Aorta (tissue), 5 donors: ENCODE measurements at regions not wholly inside any gene's neighbourhood (a gene's known extent, or its start where the extent isn't known, plus 50 kb on each side); places are given as distances from the start of the nearest gene placed in this dataset.
"Not testable (repeated sequence)": the region's sequence is repeated elsewhere in the genome, so short reads cannot be mapped to it uniquely, and the experiment has no call there.

Experiments
- ATAC-seq: fragments of 200-7000 bp; cut with Tn5 transposase; one replicate; pipeline ENCODE4 v1.9.1; 2022; ENCODE audit warnings: moderate library complexity; ENCODE audit not compliant: low FRiP score
- DNase-seq, 2 donors: peaks; one replicate each; pipeline ENCODE4 v3.0.0-alpha.2; 2020
- H3K27ac ChIP-seq, 2 donors: one replicate each; pipeline ENCODE4 v1.5.1; 2013; ENCODE audit warnings: low read length in 2 of 2, mild to moderate bottlenecking in 2 of 2, moderate library complexity in 2 of 2, control low read depth in 1 of 2, inconsistent platforms in 1 of 2, low read depth in 1 of 2
- H3K27me3 ChIP-seq, 2 donors: one replicate each; pipeline ENCODE4 v1.6.1; 2013; ENCODE audit warnings: control low read depth in 1 of 2, low read length in 1 of 2, mild to moderate bottlenecking in 1 of 2, moderate library complexity in 1 of 2; ENCODE audit not compliant: insufficient read depth in 2 of 2, control insufficient read depth in 1 of 2
- H3K36me3 ChIP-seq, 2 donors: one replicate each; pipeline ENCODE4 v1.6.1; 2013; ENCODE audit warnings: control low read depth in 1 of 2, low read length in 1 of 2, mild to moderate bottlenecking in 1 of 2; ENCODE audit not compliant: insufficient read depth in 2 of 2, control insufficient read depth in 1 of 2
- H3K4me1 ChIP-seq, 2 donors: one replicate each; pipeline ENCODE4 v1.6.1; 2013; ENCODE audit warnings: low read length in 2 of 2, control low read depth in 1 of 2, mild to moderate bottlenecking in 1 of 2, moderate library complexity in 1 of 2; ENCODE audit not compliant: insufficient read depth in 2 of 2, control insufficient read depth in 1 of 2
- H3K4me3 ChIP-seq, 2 donors: one replicate each; pipeline ENCODE4 v1.5.1; 2013; ENCODE audit warnings: low read length in 2 of 2, control low read depth in 1 of 2, mild to moderate bottlenecking in 1 of 2
- H3K9me3 ChIP-seq: one replicate; pipeline ENCODE4 v1.6.1; 2013; ENCODE audit warnings: mild to moderate bottlenecking, low read length; ENCODE audit not compliant: control insufficient read depth
- WGBS, 2 donors: extraction: QIAGEN DNeasy Blood & Tissue Kit; methylation state at CpG; one replicate each; pipeline ENCODE4 v1.1.7; 2013; 5-methylcytosine and 5-hydroxymethylcytosine counted together
- intact Hi-C, 2 donors: fragments of 100-400 bp; cut with DNase I; formaldehyde crosslinking; loops; one replicate each; pipeline versions ENCODE4 v1.14.2 to v1.15.0; 2022
- donor health status: healthy with polysubstance abuse.
- donor health status: Bipolar disorder and iron deficiency.
- donor health status: DM: no; HTN: no; CAD: no.
- donor health status: DM: no; HTN: no; CAD: no.
- donor health status: DM: yes; HTN: yes; CAD: no.

- H3K36me3 ChIP-seq, H3K4me1 ChIP-seq, H3K27me3 ChIP-seq, intact Hi-C loops, H3K9me3 ChIP-seq, DNase-seq, H3K4me3 ChIP-seq, ATAC-seq, H3K27ac ChIP-seq: not testable (repeated sequence)
- 75 to 81% methylated on average over 6 of the region's 6 CpGs for WGBS, 2 donors
Observed at GRCh38 chr2:94595956-94596355, 275.3 kb upstream of the TEKT4 start.

- H3K4me3 ChIP-seq, H3K9me3 ChIP-seq, H3K4me1 ChIP-seq, H3K27ac ChIP-seq, intact Hi-C loops, H3K27me3 ChIP-seq, ATAC-seq, DNase-seq, H3K36me3 ChIP-seq: not testable (repeated sequence)
- 27 to 32% methylated on average over 7 to 9 of the region's 9 CpGs for WGBS, 2 donors
Observed at GRCh38 chr2:94598075-94598713, 273.0 kb upstream of the TEKT4 start.

- WGBS, 2 donors, result 92% methylated on average over 3 to 4 of the region's 4 CpGs
- H3K9me3 ChIP-seq, ATAC-seq, H3K27ac ChIP-seq, H3K27me3 ChIP-seq, H3K4me1 ChIP-seq, DNase-seq, intact Hi-C loops, H3K4me3 ChIP-seq, H3K36me3 ChIP-seq: not testable (repeated sequence)
Observed at GRCh38 chr2:94600929-94601328, 270.3 kb upstream of the TEKT4 start.

- DNase-seq (peak in 1 of 2 donors; percentile 57), ATAC-seq (no peak)
- no peak overlapping the region for H3K4me3 ChIP-seq
- no peaks in the 10 kb centered on the region for H3K27me3 ChIP-seq
- intact Hi-C loops, result no loop called here
- H3K27ac ChIP-seq, result no peak overlapping the region
- 81 to 82% methylated on average over 7 of the region's 7 CpGs for WGBS, 2 donors
- no peaks in the 10 kb centered on the region for H3K4me1 ChIP-seq
- H3K9me3 ChIP-seq, result peaks cover 2% of the 10 kb centered on the region
- no peaks in the 10 kb centered on the region for H3K36me3 ChIP-seq
Observed at GRCh38 chr2:94602466-94602865, 268.8 kb upstream of the TEKT4 start.

GRCh38 chr2:94622113-94622618, 249.1 kb upstream of the TEKT4 start:
- H3K27me3 ChIP-seq, result no peaks in the 10 kb centered on the region
- ATAC-seq (no peak), DNase-seq (peak in 1 of 2 donors; percentile 62)
- no peaks in the 10 kb centered on the region for H3K4me1 ChIP-seq
- no peak overlapping the region for H3K27ac ChIP-seq
- H3K9me3 ChIP-seq, result peaks cover 3% of the 10 kb centered on the region
- intact Hi-C loops, result no loop called here
- no peaks in the 10 kb centered on the region for H3K36me3 ChIP-seq
- WGBS, 2 donors, result 56 to 57% methylated on average over 39 of the region's 39 CpGs
- no peak overlapping the region for H3K4me3 ChIP-seq

GRCh38 chr2:94628953-94629352, 242.3 kb upstream of the TEKT4 start:
- H3K36me3 ChIP-seq, H3K4me3 ChIP-seq, H3K27me3 ChIP-seq, H3K9me3 ChIP-seq, H3K4me1 ChIP-seq, H3K27ac ChIP-seq, DNase-seq, intact Hi-C loops, ATAC-seq: not testable (repeated sequence)
- 24 to 39% methylated on average over 1 of the region's 1 CpG for WGBS, 2 donors

- H3K27ac ChIP-seq, H3K36me3 ChIP-seq, H3K4me1 ChIP-seq, intact Hi-C loops, H3K9me3 ChIP-seq, ATAC-seq, H3K27me3 ChIP-seq, DNase-seq, H3K4me3 ChIP-seq: not testable (repeated sequence)
- WGBS, 2 donors, result 81 to 87% methylated on average over 2 of the region's 2 CpGs
Observed at GRCh38 chr2:94641397-94641796, 229.8 kb upstream of the TEKT4 start.

GRCh38 chr2:94652131-94652530, 219.1 kb upstream of the TEKT4 start:
- intact Hi-C loops, H3K9me3 ChIP-seq, DNase-seq, H3K4me1 ChIP-seq, H3K27ac ChIP-seq, ATAC-seq, H3K27me3 ChIP-seq, H3K4me3 ChIP-seq, H3K36me3 ChIP-seq: not testable (repeated sequence)
- WGBS, 2 donors, result 19 to 36% methylated on average over 5 of the region's 5 CpGs

GRCh38 chr2:94669858-94670257, 201.4 kb upstream of the TEKT4 start:
- ATAC-seq, intact Hi-C loops, H3K9me3 ChIP-seq, H3K27ac ChIP-seq, H3K36me3 ChIP-seq, DNase-seq, H3K27me3 ChIP-seq, H3K4me1 ChIP-seq, H3K4me3 ChIP-seq: not testable (repeated sequence)
- 52 to 66% methylated on average over 1 of the region's 1 CpG for WGBS, 2 donors
